ENCODE measurements at regions not wholly inside any gene's neighbourhood (a gene's known extent, or its start where the extent isn't known, plus 50 kb on each side); places are given as distances from the start of the nearest gene placed in this dataset.

- no peak overlapping the region for H3K4me3 ChIP-seq (ENCODE audit: extremely low read depth, insufficient read depth, low read length, poor library complexity, severe bottlenecking)
- no peak overlapping the region for H3K27ac ChIP-seq (ENCODE audit: low read depth, low read length, severe bottlenecking)
- no peaks in the 10 kb centered on the region for H3K4me1 ChIP-seq (ENCODE audit: control insufficient read depth, insufficient read depth, low read length, poor library complexity, severe bottlenecking)
- WGBS, 2 experiments (ENCODE audit: insufficient coverage in 2 of 2), result 95 to 100% methylated on average over 1 to 2 of the region's 2 CpGs
- no peaks in the 10 kb centered on the region for H3K9me3 ChIP-seq (ENCODE audit: control insufficient read depth, low read length)
- no peaks in the 10 kb centered on the region for H3K36me3 ChIP-seq (ENCODE audit: control insufficient read depth, insufficient read depth, low read length)
Observed at GRCh38 chr4:180578175-180578574, 1665.0 kb upstream of the TENM3 start.

- WGBS, 2 experiments (ENCODE audit: insufficient coverage in 2 of 2), result no CpG with 5 or more reads among the region's 4 CpGs
- H3K9me3 ChIP-seq (ENCODE audit: control insufficient read depth, low read length), result no peaks in the 10 kb centered on the region
Observed at GRCh38 chr4:180581061-180581460, 1662.1 kb upstream of the TENM3 start.

GRCh38 chr4:180587379-180587778, 1655.8 kb upstream of the TENM3 start:
- Histone ChIP-seq H3K9me3 (ENCODE audit: control insufficient read depth, low read length) (no peaks in the 10 kb centered on the region), H3K36me3 (ENCODE audit: control insufficient read depth, insufficient read depth, low read length) (no peaks in the 10 kb centered on the region), H3K4me3 (ENCODE audit: extremely low read depth, insufficient read depth, low read length, poor library complexity, severe bottlenecking) (no peak overlapping the region), H3K27ac (ENCODE audit: low read depth, low read length, severe bottlenecking) (no peak overlapping the region), H3K4me1 (ENCODE audit: control insufficient read depth, insufficient read depth, low read length, poor library complexity, severe bottlenecking) (no peaks in the 10 kb centered on the region)
- 78 to 83% methylated on average over 1 to 5 of the region's 5 CpGs for WGBS, 2 experiments (ENCODE audit: insufficient coverage in 2 of 2)

More at GRCh38 chr4:180581061-180581460, 1662.1 kb upstream of the TENM3 start:
- Histone ChIP-seq H3K27ac (ENCODE audit: low read depth, low read length, severe bottlenecking) (no peak overlapping the region), H3K36me3 (ENCODE audit: control insufficient read depth, insufficient read depth, low read length) (no peaks in the 10 kb centered on the region), H3K4me3 (ENCODE audit: extremely low read depth, insufficient read depth, low read length, poor library complexity, severe bottlenecking) (no peak overlapping the region), H3K4me1 (ENCODE audit: control insufficient read depth, insufficient read depth, low read length, poor library complexity, severe bottlenecking) (no peaks in the 10 kb centered on the region)

GRCh38 chr4:180589575-180589974, 1653.6 kb upstream of the TENM3 start:
- Histone ChIP-seq H3K4me1 (ENCODE audit: control insufficient read depth, insufficient read depth, low read length, poor library complexity, severe bottlenecking) (no peaks in the 10 kb centered on the region), H3K9me3 (ENCODE audit: control insufficient read depth, low read length) (no peaks in the 10 kb centered on the region), H3K27ac (ENCODE audit: low read depth, low read length, severe bottlenecking) (no peak overlapping the region), H3K36me3 (ENCODE audit: control insufficient read depth, insufficient read depth, low read length) (no peaks in the 10 kb centered on the region), H3K4me3 (ENCODE audit: extremely low read depth, insufficient read depth, low read length, poor library complexity, severe bottlenecking) (no peak overlapping the region)
- 84 to 86% methylated on average over 3 to 6 of the region's 9 CpGs for WGBS, 2 experiments (ENCODE audit: insufficient coverage in 2 of 2)

- Histone ChIP-seq H3K36me3 (ENCODE audit: control insufficient read depth, insufficient read depth, low read length) (no peaks in the 10 kb centered on the region), H3K4me1 (ENCODE audit: control insufficient read depth, insufficient read depth, low read length, poor library complexity, severe bottlenecking) (no peaks in the 10 kb centered on the region), H3K9me3 (ENCODE audit: control insufficient read depth, low read length) (no peaks in the 10 kb centered on the region), H3K27ac (ENCODE audit: low read depth, low read length, severe bottlenecking) (no peak overlapping the region), H3K4me3 (ENCODE audit: extremely low read depth, insufficient read depth, low read length, poor library complexity, severe bottlenecking) (no peak overlapping the region)
- 71 to 84% methylated on average over 3 of the region's 3 CpGs for WGBS, 2 experiments (ENCODE audit: insufficient coverage in 2 of 2)
Observed at GRCh38 chr4:180596888-180597483, 1646.2 kb upstream of the TENM3 start.

GRCh38 chr4:180598281-180598680, 1644.9 kb upstream of the TENM3 start:
- Histone ChIP-seq H3K9me3 (ENCODE audit: control insufficient read depth, low read length) (no peaks in the 10 kb centered on the region), H3K4me1 (ENCODE audit: control insufficient read depth, insufficient read depth, low read length, poor library complexity, severe bottlenecking) (no peaks in the 10 kb centered on the region), H3K4me3 (ENCODE audit: extremely low read depth, insufficient read depth, low read length, poor library complexity, severe bottlenecking) (no peak overlapping the region), H3K36me3 (ENCODE audit: control insufficient read depth, insufficient read depth, low read length) (no peaks in the 10 kb centered on the region), H3K27ac (ENCODE audit: low read depth, low read length, severe bottlenecking) (no peak overlapping the region)

GRCh38 chr4:180603791-180604190, 1639.4 kb upstream of the TENM3 start:
- no peaks in the 10 kb centered on the region for H3K4me1 ChIP-seq (ENCODE audit: control insufficient read depth, insufficient read depth, low read length, poor library complexity, severe bottlenecking)

GRCh38 chr4:180610324-180610723, 1632.9 kb upstream of the TENM3 start:
- no peak overlapping the region for H3K4me3 ChIP-seq (ENCODE audit: extremely low read depth, insufficient read depth, low read length, poor library complexity, severe bottlenecking)
- WGBS, 2 experiments (ENCODE audit: insufficient coverage in 2 of 2), result 89% methylated on average over 1 of the region's 2 CpGs; no CpG with 5 or more reads in 1 of the 2 experiments
- H3K27ac ChIP-seq (ENCODE audit: low read depth, low read length, severe bottlenecking), result no peak overlapping the region
- no peaks in the 10 kb centered on the region for H3K9me3 ChIP-seq (ENCODE audit: control insufficient read depth, low read length)
- no peaks in the 10 kb centered on the region for H3K36me3 ChIP-seq (ENCODE audit: control insufficient read depth, insufficient read depth, low read length)
- no peaks in the 10 kb centered on the region for H3K4me1 ChIP-seq (ENCODE audit: control insufficient read depth, insufficient read depth, low read length, poor library complexity, severe bottlenecking)

More at GRCh38 chr4:180603791-180604190, 1639.4 kb upstream of the TENM3 start:
- Histone ChIP-seq H3K36me3 (ENCODE audit: control insufficient read depth, insufficient read depth, low read length) (no peaks in the 10 kb centered on the region), H3K27ac (ENCODE audit: low read depth, low read length, severe bottlenecking) (no peak overlapping the region), H3K9me3 (ENCODE audit: control insufficient read depth, low read length) (no peaks in the 10 kb centered on the region), H3K4me3 (ENCODE audit: extremely low read depth, insufficient read depth, low read length, poor library complexity, severe bottlenecking) (no peak overlapping the region)
- WGBS, 2 experiments (ENCODE audit: insufficient coverage in 2 of 2), result 100% methylated on average over 2 of the region's 2 CpGs; no CpG with 5 or more reads in 1 of the 2 experiments

- Histone ChIP-seq H3K36me3 (ENCODE audit: control insufficient read depth, insufficient read depth, low read length) (no peaks in the 10 kb centered on the region), H3K27ac (ENCODE audit: low read depth, low read length, severe bottlenecking) (no peak overlapping the region), H3K4me3 (ENCODE audit: extremely low read depth, insufficient read depth, low read length, poor library complexity, severe bottlenecking) (no peak overlapping the region), H3K4me1 (ENCODE audit: control insufficient read depth, insufficient read depth, low read length, poor library complexity, severe bottlenecking) (no peaks in the 10 kb centered on the region), H3K9me3 (ENCODE audit: control insufficient read depth, low read length) (no peaks in the 10 kb centered on the region)
- 78 to 100% methylated on average over 2 of the region's 3 CpGs for WGBS, 2 experiments (ENCODE audit: insufficient coverage in 2 of 2)
Observed at GRCh38 chr4:180615746-180616145, 1627.5 kb upstream of the TENM3 start.

- Histone ChIP-seq H3K9me3 (ENCODE audit: control insufficient read depth, low read length) (no peaks in the 10 kb centered on the region), H3K36me3 (ENCODE audit: control insufficient read depth, insufficient read depth, low read length) (no peaks in the 10 kb centered on the region), H3K4me1 (ENCODE audit: control insufficient read depth, insufficient read depth, low read length, poor library complexity, severe bottlenecking) (no peaks in the 10 kb centered on the region), H3K4me3 (ENCODE audit: extremely low read depth, insufficient read depth, low read length, poor library complexity, severe bottlenecking) (no peak overlapping the region), H3K27ac (ENCODE audit: low read depth, low read length, severe bottlenecking) (no peak overlapping the region)
- 0 to 24% methylated on average over 1 to 2 of the region's 6 CpGs for WGBS, 2 experiments (ENCODE audit: insufficient coverage in 2 of 2)
Observed at GRCh38 chr4:180617196-180617595, 1626.0 kb upstream of the TENM3 start.

GRCh38 chr4:180618396-180618795, 1624.8 kb upstream of the TENM3 start:
- no peaks in the 10 kb centered on the region for H3K36me3 ChIP-seq (ENCODE audit: control insufficient read depth, insufficient read depth, low read length)
- no peaks in the 10 kb centered on the region for H3K9me3 ChIP-seq (ENCODE audit: control insufficient read depth, low read length)
- H3K4me3 ChIP-seq (ENCODE audit: extremely low read depth, insufficient read depth, low read length, poor library complexity, severe bottlenecking), result no peak overlapping the region
- H3K27ac ChIP-seq (ENCODE audit: low read depth, low read length, severe bottlenecking), result no peak overlapping the region
- no peaks in the 10 kb centered on the region for H3K4me1 ChIP-seq (ENCODE audit: control insufficient read depth, insufficient read depth, low read length, poor library complexity, severe bottlenecking)
- WGBS, 2 experiments (ENCODE audit: insufficient coverage in 2 of 2), result 93 to 100% methylated on average over 2 to 3 of the region's 4 CpGs

Measured in mesodermal cell (in vitro differentiated cells).